ENCODE measurements at regions not wholly inside any gene's neighbourhood (a gene's known extent, or its start where the extent isn't known, plus 50 kb on each side); places are given as distances from the start of the nearest gene placed in this dataset.

GRCh38 chr21:27680181-27680580 is 713.3 kb upstream of the ADAMTS5 start (continued):
- no peak for TF ChIP-seq ZNF114 (CRISPR knock-in tag; IDR thresholded peaks at IDR 0.05)
- no peak for TF ChIP-seq ZNF462 (CRISPR knock-in tag; IDR thresholded peaks at IDR 0.05)
- no peak for TF ChIP-seq EZH2phosphoT487 (IDR thresholded peaks at IDR 0.05; ENCODE audit: unreplicated experiment)

GRCh38 chr21:27678511-27678910 is 711.6 kb upstream of the ADAMTS5 start:
- Histone ChIP-seq H3K4me2 (no peak overlapping the region), H2AFZ (0 out of 2 replicates have a peak overlapping the region, but pooled peaks have one; percentile 70), H3K36me3 (ENCODE audit: insufficient read depth) (no peaks in the 10 kb centered on the region), H3K27me3 (ENCODE audit: insufficient read depth) (no peaks in the 10 kb centered on the region), H3K79me2 (replicated peaks; ENCODE audit: insufficient read depth) (no peaks in the 10 kb centered on the region), H3K27ac (ENCODE audit: low read depth) (no peak overlapping the region), H4K20me1 (replicated peaks; ENCODE audit: insufficient read depth) (no peaks in the 10 kb centered on the region), H3F3A (replicated peaks; ENCODE audit: low read depth) (no peaks in the 10 kb centered on the region), H3K4me1 (ENCODE audit: insufficient read depth) (no peaks in the 10 kb centered on the region), H3K9me2 (ENCODE audit: insufficient read depth) (peaks cover 14% of the 10 kb centered on the region), H3K4me3 (no peak overlapping the region)
- ATAC-seq (no peak), DNase-seq (ENCODE audit: low spot score) (no peak)
- Mint-ChIP-seq H3K27me3 (ENCODE audit: insufficient read depth, low read depth, poor library complexity) (no peaks in the 10 kb centered on the region), H3K27ac (no peak overlapping the region), H3K36me3 (ENCODE audit: low read depth) (peaks cover 6% of the 10 kb centered on the region; the same call in 2 of the 3 replicates), H3K9me3 (peaks cover 11% of the 10 kb centered on the region), H3K4me1 (no peaks in the 10 kb centered on the region), H3K4me3 (no peak overlapping the region)
- TF ChIP-seq REST (IDR thresholded peaks at IDR 0.05; ENCODE audit: unreplicated experiment) (no peak), POLR2AphosphoS5 (IDR thresholded peaks at IDR 0.05; ENCODE audit: low read depth) (no peak), CREB1 (CRISPR knock-in tag; IDR thresholded peaks at IDR 0.05; ENCODE audit: low read depth) (no peak), JUNB (IDR thresholded peaks at IDR 0.05; ENCODE audit: unreplicated experiment) (no peak), ZNF114 (CRISPR knock-in tag; IDR thresholded peaks at IDR 0.05) (no peak), EZH2phosphoT487 (IDR thresholded peaks at IDR 0.05; ENCODE audit: unreplicated experiment) (no peak), EZH2 (IDR thresholded peaks at IDR 0.05; ENCODE audit: low read depth, unreplicated experiment) (no peak)

Measured in GM23338 (cell line).